Lung (tissue), 11 donors: ENCODE measurements at regions not wholly inside any gene's neighbourhood (a gene's known extent, or its start where the extent isn't known, plus 50 kb on each side); places are given as distances from the start of the nearest gene placed in this dataset.

Source experiments
- ATAC-seq: fragments of 200-7000 bp; cut with Tn5 transposase; one replicate; pipeline ENCODE4 v1.9.1; 2020; ENCODE audit warnings: moderate number of reproducible peaks; ENCODE audit not compliant: insufficient read depth, low FRiP score
- DNase-seq, 3 donors: peaks; one replicate each; pipeline ENCODE4 v3.0.0-alpha.2; 2013 to 2017
- H3K27ac ChIP-seq, 2 donors: one replicate each; pipeline ENCODE4 v1.5.1; 2013; ENCODE audit warnings: mild to moderate bottlenecking in 2 of 2, moderate library complexity in 2 of 2, control low read depth in 1 of 2, inconsistent platforms in 1 of 2, low read depth in 1 of 2, low read length in 1 of 2
- H3K27me3 ChIP-seq, 3 donors: one replicate each; pipeline ENCODE4 v1.5.1; 2013; ENCODE audit warnings: low read length in 2 of 3; ENCODE audit not compliant: control insufficient read depth in 3 of 3, insufficient read depth in 3 of 3
- H3K36me3 ChIP-seq, 4 donors: one replicate each; pipeline ENCODE4 v1.5.1; 2013; ENCODE audit warnings: low read length in 4 of 4, mild to moderate bottlenecking in 1 of 4, moderate library complexity in 1 of 4; ENCODE audit not compliant: control insufficient read depth in 4 of 4, insufficient read depth in 4 of 4
- H3K4me1 ChIP-seq, 5 donors: one replicate each; pipeline ENCODE4 v1.5.1; 2013; ENCODE audit warnings: low read length in 5 of 5, mild to moderate bottlenecking in 2 of 5, moderate library complexity in 1 of 5; ENCODE audit not compliant: control insufficient read depth in 5 of 5, insufficient read depth in 5 of 5
- H3K4me3 ChIP-seq: one replicate; pipeline ENCODE4 v1.5.1; 2013; ENCODE audit warnings: mild to moderate bottlenecking, control low read depth, moderate library complexity
- H3K9ac ChIP-seq, 2 donors: one replicate each; pipeline ENCODE4 v1.5.1; 2013; ENCODE audit warnings: low read length in 2 of 2, control low read depth in 1 of 2; ENCODE audit not compliant: insufficient read depth in 1 of 2
- H3K9me3 ChIP-seq, 4 donors: one replicate each; pipeline ENCODE4 v1.5.1; 2013; ENCODE audit warnings: low read length in 3 of 4, mild to moderate bottlenecking in 1 of 4, moderate library complexity in 1 of 4; ENCODE audit not compliant: control insufficient read depth in 4 of 4, insufficient read depth in 3 of 4
- CTCF ChIP-seq: IDR thresholded peaks from 2 replicates; pipeline ENCODE4 v1.5.1; 2012; ENCODE audit warnings: mild to moderate bottlenecking; ENCODE audit errors: control extremely low read depth, extremely low read depth
- WGBS, 2 donors: extraction: QIAGEN DNeasy Blood & Tissue Kit; methylation state at CpG; one replicate each; pipeline ENCODE4 v1.1.7; 2013; 5-methylcytosine and 5-hydroxymethylcytosine counted together
- donor health status: control.
- donor health status: control.
- donor health status: Bipolar disorder and iron deficiency.
- donor health status: healthy.
- donor health status: DM: yes; HTN: yes; CAD: no.

- ATAC-seq (no peak), DNase-seq (no peak)
- Histone ChIP-seq H3K36me3 (no peaks in the 10 kb centered on the region), H3K27me3 (no peaks in the 10 kb centered on the region), H3K4me3 (no peak overlapping the region), H3K4me1 (peaks cover 0 to 3% (median 0%) of the 10 kb centered on the region in 5 donors), H3K9me3 (peaks cover 0 to 4% (median 0%) of the 10 kb centered on the region in 4 donors), H3K27ac (no peak overlapping the region), H3K9ac (no peak overlapping the region)
- 93 to 95% methylated on average over 8 of the region's 8 CpGs for WGBS, 2 donors
- TF ChIP-seq CTCF, result no peak
Observed at GRCh38 chr2:8019934-8020333, 661.9 kb upstream of the ID2 start.

GRCh38 chr2:8021921-8022320 is 659.9 kb upstream of the ID2 start:
- H3K9me3 ChIP-seq, result peaks cover 0 to 4% (median 0%) of the 10 kb centered on the region in 4 donors
- peaks cover 0 to 3% (median 0%) of the 10 kb centered on the region in 5 donors for H3K4me1 ChIP-seq
- no peak overlapping the region for H3K27ac ChIP-seq
- H3K9ac ChIP-seq, result no peak overlapping the region
- 58 to 73% methylated on average over 2 of the region's 2 CpGs for WGBS, 2 donors
- no peak for TF ChIP-seq CTCF
- H3K36me3 ChIP-seq, result no peaks in the 10 kb centered on the region
- no peaks in the 10 kb centered on the region for H3K27me3 ChIP-seq
- no peak for ATAC-seq
- no peak overlapping the region for H3K4me3 ChIP-seq
- no peak for DNase-seq

GRCh38 chr2:8022908-8023640 is 658.8 kb upstream of the ID2 start:
- H3K4me1 ChIP-seq, result peaks cover 0 to 3% (median 0%) of the 10 kb centered on the region in 5 donors
- H3K27me3 ChIP-seq, result no peaks in the 10 kb centered on the region
- no peak overlapping the region for H3K9ac ChIP-seq
- DNase-seq (no peak), ATAC-seq (no peak)
- H3K4me3 ChIP-seq, result no peak overlapping the region
- no peaks in the 10 kb centered on the region for H3K9me3 ChIP-seq
- no peak for TF ChIP-seq CTCF
- WGBS, 2 donors, result 57 to 71% methylated on average over 9 of the region's 9 CpGs
- no peak overlapping the region for H3K27ac ChIP-seq
- H3K36me3 ChIP-seq, result no peaks in the 10 kb centered on the region

GRCh38 chr2:8024506-8024905 is 657.4 kb upstream of the ID2 start:
- no peak for DNase-seq
- no peak for TF ChIP-seq CTCF
- Histone ChIP-seq H3K4me3 (no peak overlapping the region), H3K9me3 (no peaks in the 10 kb centered on the region), H3K4me1 (peaks cover 0 to 3% (median 0%) of the 10 kb centered on the region in 5 donors), H3K9ac (no peak overlapping the region), H3K36me3 (no peaks in the 10 kb centered on the region), H3K27ac (no peak overlapping the region), H3K27me3 (no peaks in the 10 kb centered on the region)
- ATAC-seq, result no peak
- WGBS, 2 donors, result 85 to 86% methylated on average over 8 of the region's 8 CpGs
